Lower lobe of right lung (tissue), 2 donors: ENCODE measurements at regions not wholly inside any gene's neighbourhood (a gene's known extent, or its start where the extent isn't known, plus 50 kb on each side); places are given as distances from the start of the nearest gene placed in this dataset.

ENCODE experiments used
- ATAC-seq, 2 donors: fragments of 200-7000 bp; cut with Tn5 transposase; one replicate each; pipeline ENCODE4 v1.9.1; 2020 to 2022; ENCODE audit warnings: mild to moderate bottlenecking in 2 of 2, moderate library complexity in 2 of 2
- DNase-seq: peaks from one replicate; pipeline ENCODE4 v3.0.0-alpha.2; 2020
- H3K27ac ChIP-seq: fragments of 200-600 bp; one replicate; pipeline ENCODE4 v1.8.0; 2022
- H3K27me3 ChIP-seq: fragments of 200-600 bp; one replicate; pipeline ENCODE4 v1.8.0; 2022; ENCODE audit warnings: low read depth
- H3K36me3 ChIP-seq: fragments of 200-600 bp; one replicate; pipeline ENCODE4 v1.8.0; 2022; ENCODE audit warnings: mild to moderate bottlenecking
- H3K4me1 ChIP-seq: fragments of 200-600 bp; one replicate; pipeline ENCODE4 v1.8.0; 2022
- H3K4me3 ChIP-seq: fragments of 200-600 bp; one replicate; pipeline ENCODE4 v1.8.0; 2022; ENCODE audit warnings: mild to moderate bottlenecking
- H3K9me3 ChIP-seq: fragments of 200-600 bp; one replicate; pipeline ENCODE4 v1.8.0; 2022
- intact Hi-C: fragments of 100-400 bp; cut with DNase I; formaldehyde crosslinking; loops from one replicate; pipeline ENCODE4 v1.11.0; 2022
- TF ChIP-seq, protein P1 (sequence below): fragments of 200-600 bp; IDR thresholded peaks from one replicate; pipeline ENCODE4 v1.8.0; 2022; ENCODE audit warnings: antibody characterized with exemption, mild to moderate bottlenecking
- donor health status: DM: no; HTN: yes; CAD: no; lungs with severe emphysema.

DNA sequence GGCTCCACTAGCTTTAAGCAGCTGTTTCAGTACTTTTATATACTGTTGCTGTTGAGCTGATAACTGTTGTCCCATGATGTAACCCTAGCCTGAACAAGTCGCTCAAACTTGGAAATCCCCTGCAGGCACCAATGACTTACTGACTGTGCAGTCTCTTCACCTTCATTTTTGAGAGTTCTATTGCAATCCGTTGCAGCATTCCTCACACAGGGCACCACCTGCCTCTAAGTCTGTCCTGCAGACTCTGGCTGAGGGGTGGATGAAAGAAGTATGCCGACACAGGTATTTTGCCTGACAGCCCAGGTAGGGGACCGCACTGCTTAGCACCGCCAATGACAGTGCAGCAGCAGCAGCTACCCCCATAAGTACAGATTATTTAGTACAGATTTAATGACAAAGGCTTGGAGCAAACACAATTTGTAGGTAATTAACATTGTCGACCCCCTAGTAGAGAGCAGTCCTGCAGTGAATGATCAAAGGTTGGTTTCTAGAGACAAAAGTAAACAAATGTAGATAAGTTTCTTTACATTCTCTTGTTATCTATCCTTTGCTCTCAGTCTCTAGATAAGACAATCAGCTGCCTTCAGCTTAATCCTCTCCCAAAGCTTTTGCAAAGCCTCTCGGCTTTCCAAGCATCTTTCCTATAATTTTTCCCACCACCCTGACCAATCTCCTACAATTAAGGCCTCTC, 205.0 kb downstream of the PABPC4L start:
- no peak overlapping the region for H3K27ac ChIP-seq
- intact Hi-C loops: no loop called here
- H3K9me3 ChIP-seq: no peaks in the 10 kb centered on the region
- no peaks in the 10 kb centered on the region for H3K36me3 ChIP-seq
- ATAC-seq (no peak), DNase-seq (no peak)
- TF ChIP-seq, protein P1, sequence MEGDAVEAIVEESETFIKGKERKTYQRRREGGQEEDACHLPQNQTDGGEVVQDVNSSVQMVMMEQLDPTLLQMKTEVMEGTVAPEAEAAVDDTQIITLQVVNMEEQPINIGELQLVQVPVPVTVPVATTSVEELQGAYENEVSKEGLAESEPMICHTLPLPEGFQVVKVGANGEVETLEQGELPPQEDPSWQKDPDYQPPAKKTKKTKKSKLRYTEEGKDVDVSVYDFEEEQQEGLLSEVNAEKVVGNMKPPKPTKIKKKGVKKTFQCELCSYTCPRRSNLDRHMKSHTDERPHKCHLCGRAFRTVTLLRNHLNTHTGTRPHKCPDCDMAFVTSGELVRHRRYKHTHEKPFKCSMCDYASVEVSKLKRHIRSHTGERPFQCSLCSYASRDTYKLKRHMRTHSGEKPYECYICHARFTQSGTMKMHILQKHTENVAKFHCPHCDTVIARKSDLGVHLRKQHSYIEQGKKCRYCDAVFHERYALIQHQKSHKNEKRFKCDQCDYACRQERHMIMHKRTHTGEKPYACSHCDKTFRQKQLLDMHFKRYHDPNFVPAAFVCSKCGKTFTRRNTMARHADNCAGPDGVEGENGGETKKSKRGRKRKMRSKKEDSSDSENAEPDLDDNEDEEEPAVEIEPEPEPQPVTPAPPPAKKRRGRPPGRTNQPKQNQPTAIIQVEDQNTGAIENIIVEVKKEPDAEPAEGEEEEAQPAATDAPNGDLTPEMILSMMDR: no peak
- H3K4me1 ChIP-seq: no peaks in the 10 kb centered on the region
- H3K27me3 ChIP-seq: no peaks in the 10 kb centered on the region
- no peak overlapping the region for H3K4me3 ChIP-seq

DNA sequence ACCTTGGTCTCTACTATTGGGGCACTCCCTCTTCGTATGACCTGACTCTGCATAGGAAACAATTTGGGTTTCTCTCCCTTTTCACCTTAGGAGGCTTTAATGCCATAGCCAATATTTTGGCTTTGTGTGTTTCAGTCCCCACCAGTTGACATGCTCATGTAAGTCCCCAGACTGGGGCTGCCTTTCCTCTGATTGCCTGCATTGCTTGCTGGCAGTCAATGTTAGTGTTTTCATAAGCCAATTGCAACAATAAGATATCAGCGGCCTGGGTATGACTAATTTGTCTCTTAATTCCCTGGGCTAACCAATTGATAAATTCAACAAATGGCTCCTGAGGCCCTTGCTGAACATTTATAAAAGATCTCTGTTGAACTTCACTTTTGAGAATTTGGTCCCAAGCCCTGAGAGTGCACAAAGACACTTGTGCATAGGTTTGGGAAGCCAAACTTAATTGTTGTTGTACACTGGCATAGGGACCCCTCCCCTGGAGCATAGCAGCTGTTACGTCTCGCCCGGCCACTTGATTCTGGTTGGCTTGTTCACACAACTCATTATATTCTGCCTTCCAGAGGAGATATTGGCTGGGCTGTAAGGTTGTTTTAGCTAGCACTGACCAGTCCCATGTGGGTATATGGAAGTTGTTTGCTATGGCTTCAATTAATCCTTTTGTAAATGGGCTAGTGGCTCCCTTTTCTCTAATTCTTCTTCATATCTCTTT, 206.2 kb downstream of the PABPC4L start:
- H3K9me3 ChIP-seq: peaks cover 4% of the 10 kb centered on the region
- DNase-seq (no peak), ATAC-seq (no peak)
- H3K4me3 ChIP-seq: no peak overlapping the region
- TF ChIP-seq, protein P1: no peak
- no peaks in the 10 kb centered on the region for H3K27me3 ChIP-seq
- intact Hi-C loops: no loop called here
- H3K36me3 ChIP-seq: no peaks in the 10 kb centered on the region
- H3K27ac ChIP-seq: no peak overlapping the region
- H3K4me1 ChIP-seq: no peaks in the 10 kb centered on the region

DNA sequence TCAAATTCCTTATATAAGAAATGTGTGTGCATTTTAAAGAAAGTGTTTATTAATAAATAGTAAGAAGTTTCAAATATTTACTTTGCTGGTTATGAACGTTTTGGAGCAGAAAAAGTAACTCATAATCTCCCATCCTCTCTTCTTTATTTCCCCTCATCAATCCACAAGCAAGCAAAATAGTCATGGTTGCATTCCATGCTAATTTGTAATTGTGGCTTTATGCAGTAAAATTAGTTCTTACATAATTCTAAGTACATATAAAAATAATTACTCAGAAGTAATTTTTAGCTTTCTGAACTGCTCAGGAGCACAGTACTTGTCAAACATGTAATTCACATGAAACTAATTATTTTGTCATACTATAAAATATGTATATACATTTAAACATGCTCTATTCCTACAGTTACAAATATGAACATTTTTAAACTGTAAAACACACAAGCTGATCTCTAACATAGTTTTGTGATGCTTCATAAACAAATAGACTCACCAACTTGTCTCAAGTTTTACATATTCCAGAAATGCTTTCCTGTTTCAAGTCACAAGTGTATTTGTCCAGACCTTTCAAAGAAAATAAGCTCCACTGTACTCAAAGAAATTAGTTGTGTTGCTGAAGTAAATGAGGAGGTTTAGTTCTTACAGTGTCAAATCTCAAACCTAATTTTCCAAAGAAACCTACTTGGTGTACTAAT, 218.9 kb downstream of the PABPC4L start:
- no peak overlapping the region for H3K27ac ChIP-seq
- no peaks in the 10 kb centered on the region for H3K36me3 ChIP-seq
- TF ChIP-seq, protein P1: no peak
- intact Hi-C loops: no loop called here
- ATAC-seq (no peak), DNase-seq (no peak)
- no peaks in the 10 kb centered on the region for H3K27me3 ChIP-seq
- no peak overlapping the region for H3K4me3 ChIP-seq
- H3K4me1 ChIP-seq: no peaks in the 10 kb centered on the region
- no peaks in the 10 kb centered on the region for H3K9me3 ChIP-seq

DNA sequence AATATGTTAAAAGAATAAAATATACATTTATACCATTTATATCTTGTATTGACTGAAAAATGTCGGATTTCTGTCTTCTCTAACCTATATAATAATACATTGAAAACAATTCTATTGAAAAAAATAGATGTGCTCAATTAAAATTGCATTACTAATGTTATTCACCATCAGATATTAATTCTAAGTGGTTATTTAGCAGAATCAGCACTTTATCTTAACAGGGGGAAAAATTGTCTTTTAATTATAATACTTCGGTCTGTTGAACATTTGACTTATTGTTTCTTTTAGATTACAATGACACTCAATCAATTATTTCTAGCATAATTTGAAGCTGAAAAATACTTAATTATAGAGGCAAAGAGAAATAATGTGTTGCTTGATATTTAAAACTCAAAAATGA, 220.3 kb downstream of the PABPC4L start:
- Histone ChIP-seq H3K27me3 (no peaks in the 10 kb centered on the region), H3K36me3 (no peaks in the 10 kb centered on the region), H3K4me3 (no peak overlapping the region), H3K27ac (no peak overlapping the region), H3K4me1 (no peaks in the 10 kb centered on the region), H3K9me3 (no peaks in the 10 kb centered on the region)
- ATAC-seq: no peak
- intact Hi-C loops: no loop called here
- DNase-seq: no peak
- TF ChIP-seq, protein P1: no peak

DNA sequence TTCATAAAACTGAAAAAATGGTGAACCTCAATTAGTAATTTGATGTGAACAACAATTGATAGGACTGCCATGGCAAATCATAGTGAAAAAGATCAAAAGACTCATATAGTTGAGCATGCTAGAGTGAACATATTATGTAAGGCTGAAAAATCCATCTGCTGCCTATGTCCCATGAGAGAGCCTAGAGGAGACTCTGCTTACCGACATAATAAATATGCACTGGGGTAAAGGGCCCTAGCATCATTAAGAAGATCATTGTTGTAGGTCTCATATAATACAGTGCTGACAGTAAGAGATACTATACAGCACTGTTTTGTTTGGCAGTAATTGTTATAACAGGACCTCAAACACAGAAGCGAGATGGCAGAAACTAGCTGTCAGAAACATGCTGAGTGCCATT, 229.0 kb downstream of the PABPC4L start:
- H3K9me3 ChIP-seq: no peaks in the 10 kb centered on the region
- H3K27ac ChIP-seq: no peak overlapping the region
- intact Hi-C loops: no loop called here
- H3K4me1 ChIP-seq: no peaks in the 10 kb centered on the region
- DNase-seq (no peak), ATAC-seq (no peak)
- H3K4me3 ChIP-seq: no peak overlapping the region
- TF ChIP-seq, protein P1: no peak
- H3K27me3 ChIP-seq: no peaks in the 10 kb centered on the region
- H3K36me3 ChIP-seq: no peaks in the 10 kb centered on the region
